GM12874 (cell line): ENCODE measurements at regions not wholly inside any gene's neighbourhood (a gene's known extent, or its start where the extent isn't known, plus 50 kb on each side); places are given as distances from the start of the nearest gene placed in this dataset.

Experiments used
- CTCF ChIP-seq: IDR thresholded peaks from 2 replicates; pipeline ENCODE4 v1.5.1; 2011; ENCODE audit warnings: low read depth, mild to moderate bottlenecking, control low read depth, low read length, moderate library complexity; ENCODE audit not compliant: insufficient read depth

- TF ChIP-seq CTCF, result peak; percentile 95
These were observed 419.4 kb downstream of the SOX9 start for GRCh38 chr17:72539981-72540897.

GRCh38 chr17:72542317-72542716 is 421.5 kb downstream of the SOX9 start:
- no peak for TF ChIP-seq CTCF

- TF ChIP-seq CTCF, result no peak
These were observed 424.9 kb downstream of the SOX9 start for GRCh38 chr17:72545766-72546165.

- no peak for TF ChIP-seq CTCF
These were observed 432.4 kb downstream of the SOX9 start for GRCh38 chr17:72553051-72553755.

GRCh38 chr17:72554508-72554907 is 433.7 kb downstream of the SOX9 start:
- TF ChIP-seq CTCF, result no peak

- TF ChIP-seq CTCF, result no peak
These were observed 434.2 kb downstream of the SOX9 start for GRCh38 chr17:72555052-72555451.
